Nephron (organoid): ENCODE measurements at regions not wholly inside any gene's neighbourhood (a gene's known extent, or its start where the extent isn't known, plus 50 kb on each side); places are given as distances from the start of the nearest gene placed in this dataset.

ENCODE experiments used
- H3K27ac Mint-ChIP-seq, 3 experiments: 2 replicates each; pipeline ENCODE4 v1.8.0; 2020; ENCODE audit warnings: mixed read lengths in 3 of 3, mild to moderate bottlenecking in 2 of 3, moderate library complexity in 1 of 3
- H3K27me3 Mint-ChIP-seq: 2 replicates; pipeline ENCODE4 v1.8.0; 2021; ENCODE audit warnings: low read depth, mild to moderate bottlenecking, moderate library complexity, mixed read lengths
- H3K36me3 Mint-ChIP-seq: 2 replicates; pipeline ENCODE4 v1.8.0; 2020; ENCODE audit warnings: low read depth, mixed read lengths
- H3K4me1 Mint-ChIP-seq: 2 replicates; pipeline ENCODE4 v1.8.0; 2020; ENCODE audit warnings: mixed read lengths
- H3K4me3 Mint-ChIP-seq, 3 experiments: 2 replicates each; pipeline ENCODE4 v1.8.0; 2020; ENCODE audit warnings: mild to moderate bottlenecking in 3 of 3, mixed read lengths in 3 of 3, moderate library complexity in 2 of 3
- H3K9me3 Mint-ChIP-seq: 2 replicates; pipeline ENCODE4 v1.8.0; 2020; ENCODE audit warnings: mixed read lengths
- CTCF ChIP-seq, 3 experiments: fragments of 200-600 bp; sonication (generic); IDR thresholded peaks; one replicate each; pipeline ENCODE4 v1.5.0; 2021; ENCODE audit warnings: antibody characterized with exemption in 3 of 3; ENCODE audit not compliant: unreplicated experiment in 3 of 3

- peak overlapping the region; percentile 72 to 94 (median 91) for H3K27ac Mint-ChIP-seq
- no peaks in the 10 kb centered on the region for H3K36me3 Mint-ChIP-seq
- H3K4me3 Mint-ChIP-seq, result no peak overlapping the region
- H3K27me3 Mint-ChIP-seq, result peaks cover 25% of the 10 kb centered on the region
- H3K9me3 Mint-ChIP-seq, result no peaks in the 10 kb centered on the region
- no peak for TF ChIP-seq CTCF (IDR thresholded peaks at IDR 0.05; ENCODE audit: unreplicated experiment in 3 of 3)
- peaks cover 25% of the 10 kb centered on the region for H3K4me1 Mint-ChIP-seq
Measured at GRCh38 chr9:134491856-134492255, 149.7 kb upstream of the COL5A1 start.

DNA sequence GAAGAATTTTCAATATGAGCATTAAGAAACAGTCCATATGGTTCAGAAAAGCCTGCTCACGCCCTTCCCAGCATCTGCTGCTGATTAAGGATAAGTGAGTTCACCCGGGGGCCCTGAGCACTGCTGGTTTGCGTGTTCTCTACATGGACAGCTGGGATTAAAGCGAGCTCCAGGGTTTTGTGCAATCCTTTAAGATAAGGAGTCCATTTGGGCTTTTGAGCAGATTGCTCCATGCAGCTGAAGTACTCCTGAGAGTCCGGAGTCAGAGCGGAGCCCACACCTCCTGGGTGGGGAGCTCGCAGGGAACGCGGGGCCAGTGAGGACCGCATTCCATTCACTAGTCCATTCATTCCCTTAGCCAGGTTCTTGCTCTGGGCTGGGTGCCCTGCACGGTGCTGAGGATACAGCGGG lies 149.3 kb upstream of the COL5A1 start:
- Mint-ChIP-seq H3K36me3 (no peaks in the 10 kb centered on the region), H3K27me3 (peaks cover 24% of the 10 kb centered on the region), H3K4me3 (peak overlapping the region; percentile 15 to 34 (median 16)), H3K4me1 (peaks cover 25% of the 10 kb centered on the region), H3K27ac (peak overlapping the region; percentile 72 to 94 (median 91)), H3K9me3 (no peaks in the 10 kb centered on the region)
- TF ChIP-seq CTCF (IDR thresholded peaks at IDR 0.05; ENCODE audit: unreplicated experiment in 3 of 3), result no peak

DNA sequence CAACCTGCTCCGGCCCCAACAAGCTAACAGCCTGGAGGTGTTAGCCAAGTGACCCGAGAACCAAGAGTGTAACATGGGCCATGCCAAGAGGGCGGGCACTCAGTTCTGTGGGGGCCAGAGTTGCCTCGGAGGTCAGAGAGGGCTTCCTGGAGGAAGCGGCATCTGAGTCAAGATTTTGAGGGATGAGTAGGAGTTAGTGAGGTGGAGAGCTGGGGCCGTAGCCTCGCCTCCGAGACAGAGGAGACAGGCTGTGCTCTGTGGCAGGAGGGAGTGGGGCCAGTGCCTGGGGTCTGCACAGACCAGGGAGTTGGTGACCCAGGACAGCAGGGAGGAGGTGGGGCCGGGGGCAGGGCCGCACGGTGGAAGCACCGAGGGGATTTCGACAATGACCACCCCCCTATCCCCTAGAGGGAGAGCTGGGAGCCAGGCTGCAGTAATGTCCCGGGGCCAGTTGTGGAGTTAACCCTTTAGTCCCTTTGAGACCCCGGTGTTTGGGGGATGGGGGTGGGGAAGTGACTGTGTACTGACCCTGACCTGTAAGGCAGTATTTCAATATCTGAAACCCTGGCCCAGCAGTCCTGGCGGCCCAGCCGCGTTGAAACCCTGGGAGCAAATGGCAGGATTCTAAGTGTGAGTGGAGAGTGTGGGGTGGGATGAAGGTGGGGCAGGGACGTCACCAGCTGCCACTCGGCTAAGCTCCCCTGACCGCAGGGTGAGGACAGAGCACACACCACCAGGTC lies 148.7 kb upstream of the COL5A1 start:
- TF ChIP-seq CTCF (IDR thresholded peaks at IDR 0.05; ENCODE audit: unreplicated experiment in 3 of 3), result no peak
- peak overlapping the region; percentile 72 to 94 (median 91) for H3K27ac Mint-ChIP-seq
- peak overlapping the region in 2 of 3 experiments; percentile 15 to 34 for H3K4me3 Mint-ChIP-seq
- peaks cover 18% of the 10 kb centered on the region for H3K27me3 Mint-ChIP-seq
- no peaks in the 10 kb centered on the region for H3K36me3 Mint-ChIP-seq
- no peaks in the 10 kb centered on the region for H3K9me3 Mint-ChIP-seq
- H3K4me1 Mint-ChIP-seq, result peaks cover 25% of the 10 kb centered on the region

- Mint-ChIP-seq H3K27me3 (peaks cover 18% of the 10 kb centered on the region), H3K4me3 (no peak overlapping the region), H3K27ac (peak overlapping the region in 1 of 3 experiments; percentile 94), H3K36me3 (no peaks in the 10 kb centered on the region), H3K4me1 (peaks cover 24% of the 10 kb centered on the region), H3K9me3 (no peaks in the 10 kb centered on the region)
- no peak for TF ChIP-seq CTCF (IDR thresholded peaks at IDR 0.05; ENCODE audit: unreplicated experiment in 3 of 3)
Measured at GRCh38 chr9:134493461-134494272, 147.9 kb upstream of the COL5A1 start.

- Mint-ChIP-seq H3K4me3 (no peak overlapping the region), H3K9me3 (no peaks in the 10 kb centered on the region), H3K36me3 (no peaks in the 10 kb centered on the region), H3K4me1 (peaks cover 21% of the 10 kb centered on the region), H3K27me3 (peaks cover 18% of the 10 kb centered on the region), H3K27ac (no peak overlapping the region)
- no peak for TF ChIP-seq CTCF (IDR thresholded peaks at IDR 0.05; ENCODE audit: unreplicated experiment in 3 of 3)
Measured at GRCh38 chr9:134494273-134494815, 147.3 kb upstream of the COL5A1 start.
